Tibial nerve (tissue), 4 donors: ENCODE measurements at regions not wholly inside any gene's neighbourhood (a gene's known extent, or its start where the extent isn't known, plus 50 kb on each side); places are given as distances from the start of the nearest gene placed in this dataset.

Experiments
- DNase-seq, 2 donors: peaks; one replicate each; pipeline ENCODE4 v3.0.0-alpha.2; 2019; ENCODE audit warnings: low spot score in 2 of 2
- H3K27ac ChIP-seq, 4 donors: fragments of 200-600 bp; sonication (generic) in 3 of 4; one replicate each; pipeline ENCODE4 v1.5.1; 2017 to 2019; ENCODE audit warnings: mild to moderate bottlenecking in 1 of 4
- H3K27me3 ChIP-seq, 2 donors: fragments of 200-600 bp; sonication (generic) in 1 of 2; one replicate each; pipeline versions ENCODE4 v1.5.1 to v1.6.0; 2017 to 2019
- H3K36me3 ChIP-seq, 3 donors: fragments of 200-600 bp; sonication (generic); one replicate each; pipeline ENCODE4 v1.5.1; 2018 to 2019
- H3K4me1 ChIP-seq, 4 donors: fragments of 200-600 bp; sonication (generic) in 3 of 4; one replicate each; pipeline ENCODE4 v1.5.1; 2017 to 2019
- H3K4me3 ChIP-seq, 4 donors: fragments of 200-600 bp; sonication (generic) in 3 of 4; one replicate each; pipeline ENCODE4 v1.5.1; 2017 to 2019; ENCODE audit warnings: mild to moderate bottlenecking in 1 of 4, moderate library complexity in 1 of 4
- H3K9me3 ChIP-seq, 4 donors: fragments of 200-600 bp; sonication (generic) in 3 of 4; one replicate each; pipeline ENCODE4 v1.5.1; 2017 to 2019
- CTCF ChIP-seq, 5 experiments: fragments of 200-600 bp in 3 of 5; fragments of 450-650 bp in 2 of 5; sonication (generic) in 3 of 5; IDR thresholded peaks; one replicate each; pipeline ENCODE4 v1.5.1; 2016 to 2019; ENCODE audit warnings: antibody characterized with exemption in 5 of 5, mild to moderate bottlenecking in 3 of 5, moderate library complexity in 2 of 5
- EP300 ChIP-seq, 2 donors: sonication (generic); formaldehyde crosslinking; IDR thresholded peaks; one replicate each; pipeline ENCODE4 v1.6.1; 2017; ENCODE audit warnings: antibody characterized with exemption in 2 of 2, mild to moderate bottlenecking in 1 of 2
- POLR2A ChIP-seq, 2 donors: fragments of 450-650 bp; IDR thresholded peaks; one replicate each; pipeline ENCODE4 v1.6.1; 2017; ENCODE audit warnings: antibody characterized with exemption in 2 of 2, mild to moderate bottlenecking in 2 of 2, moderate library complexity in 2 of 2
- whole genome bisulfite sequencing, 2 donors: methylation state at CpG; one replicate each; pipeline ENCODE4 v1.1.5; 2018; 5-methylcytosine and 5-hydroxymethylcytosine counted together

GRCh38 chr13:21825186-21825585, 154.3 kb downstream of the FGF9 start:
- H3K9me3 ChIP-seq: no peaks in the 10 kb centered on the region
- H3K4me1 ChIP-seq: peaks cover 0 to 5% (median 0%) of the 10 kb centered on the region in 4 donors
- WGBS, 2 donors: 74 to 76% methylated on average over 6 of the region's 6 CpGs
- no peak overlapping the region for H3K4me3 ChIP-seq
- H3K27me3 ChIP-seq: no peaks in the 10 kb centered on the region
- no peak for DNase-seq
- no peak overlapping the region for H3K27ac ChIP-seq
- H3K36me3 ChIP-seq: no peaks in the 10 kb centered on the region
- TF ChIP-seq POLR2A (IDR thresholded peaks at IDR 0.05): no peak
- TF ChIP-seq CTCF (IDR thresholded peaks at IDR 0.05): no peak
- TF ChIP-seq EP300 (IDR thresholded peaks at IDR 0.05): no peak

DNA sequence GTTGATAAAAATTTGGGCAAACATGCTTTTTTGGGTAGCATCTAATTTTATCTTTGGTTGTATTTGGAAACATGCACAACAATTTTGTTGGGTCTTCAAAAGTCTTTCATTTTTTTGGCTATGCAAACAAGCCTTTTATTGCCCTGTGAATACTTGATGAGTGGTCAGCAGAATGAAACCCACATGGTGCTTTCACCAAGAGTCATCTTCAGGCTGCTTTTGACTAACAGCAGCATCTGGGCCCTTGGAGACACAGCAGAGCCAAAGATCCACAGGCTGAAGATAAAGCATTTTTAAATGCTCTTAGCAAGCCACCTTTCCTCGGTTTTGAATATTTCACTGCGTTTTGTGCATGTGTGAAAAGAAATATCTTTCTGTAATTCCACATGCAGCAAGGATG, 154.9 kb downstream of the FGF9 start:
- DNase-seq: no peak
- no peaks in the 10 kb centered on the region for H3K36me3 ChIP-seq
- no peak overlapping the region for H3K4me3 ChIP-seq
- WGBS, 2 donors: 44 to 54% methylated on average over 2 of the region's 2 CpGs
- no peaks in the 10 kb centered on the region for H3K9me3 ChIP-seq
- TF ChIP-seq POLR2A (IDR thresholded peaks at IDR 0.05): no peak
- no peak for TF ChIP-seq CTCF (IDR thresholded peaks at IDR 0.05)
- TF ChIP-seq EP300 (IDR thresholded peaks at IDR 0.05): no peak
- H3K4me1 ChIP-seq: peaks cover 0 to 5% (median 0%) of the 10 kb centered on the region in 4 donors
- H3K27ac ChIP-seq: no peak overlapping the region
- H3K27me3 ChIP-seq: no peaks in the 10 kb centered on the region

GRCh38 chr13:21826214-21827015, 155.5 kb downstream of the FGF9 start:
- Histone ChIP-seq H3K36me3 (no peaks in the 10 kb centered on the region), H3K27ac (no peak overlapping the region), H3K4me1 (peaks cover 0 to 5% (median 0%) of the 10 kb centered on the region in 4 donors), H3K27me3 (no peaks in the 10 kb centered on the region), H3K9me3 (no peaks in the 10 kb centered on the region), H3K4me3 (no peak overlapping the region)
- DNase-seq: no peak
- WGBS, 2 donors: 48 to 51% methylated on average over 3 of the region's 3 CpGs
- TF ChIP-seq POLR2A (IDR thresholded peaks at IDR 0.05) (no peak), CTCF (IDR thresholded peaks at IDR 0.05) (no peak), EP300 (IDR thresholded peaks at IDR 0.05) (no peak)

GRCh38 chr13:21831654-21832324, 160.9 kb downstream of the FGF9 start:
- TF ChIP-seq EP300 (IDR thresholded peaks at IDR 0.05) (no peak), CTCF (IDR thresholded peaks at IDR 0.05) (no peak), POLR2A (IDR thresholded peaks at IDR 0.05) (no peak)
- DNase-seq: no peak
- 85 to 86% methylated on average over 13 of the region's 13 CpGs for WGBS, 2 donors
- H3K27me3 ChIP-seq: no peaks in the 10 kb centered on the region
- H3K4me3 ChIP-seq: no peak overlapping the region
- H3K9me3 ChIP-seq: no peaks in the 10 kb centered on the region
- H3K4me1 ChIP-seq: no peaks in the 10 kb centered on the region
- H3K27ac ChIP-seq: no peak overlapping the region
- no peaks in the 10 kb centered on the region for H3K36me3 ChIP-seq

DNA sequence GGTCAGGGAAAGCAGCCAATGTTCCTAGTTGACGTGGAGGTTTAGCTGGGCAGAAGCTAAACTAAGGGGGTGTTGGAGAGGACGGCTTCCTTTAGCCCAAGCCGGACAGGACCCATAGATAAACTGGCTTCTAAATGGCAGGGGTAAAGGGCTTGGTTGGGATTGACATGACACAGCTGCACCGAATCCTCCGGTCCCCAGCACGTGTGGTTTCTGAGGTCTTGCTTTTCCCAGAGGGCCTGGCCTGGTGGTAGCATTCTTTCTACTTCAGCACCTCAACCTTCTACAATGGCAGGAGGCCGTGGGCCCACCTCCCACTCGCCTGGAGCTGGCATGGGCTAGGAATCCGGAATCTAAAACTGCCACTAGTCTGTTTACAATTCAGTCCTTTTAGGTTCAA, 163.0 kb downstream of the FGF9 start:
- no peaks in the 10 kb centered on the region for H3K36me3 ChIP-seq
- H3K4me3 ChIP-seq: no peak overlapping the region
- WGBS, 2 donors: 69 to 74% methylated on average over 9 of the region's 9 CpGs
- TF ChIP-seq POLR2A (IDR thresholded peaks at IDR 0.05): no peak
- no peak for TF ChIP-seq CTCF (IDR thresholded peaks at IDR 0.05)
- TF ChIP-seq EP300 (IDR thresholded peaks at IDR 0.05): no peak
- H3K27me3 ChIP-seq: no peaks in the 10 kb centered on the region
- no peak overlapping the region for H3K27ac ChIP-seq
- DNase-seq: no peak
- H3K4me1 ChIP-seq: peaks cover 0 to 15% (median under 1%) of the 10 kb centered on the region in 4 donors
- H3K9me3 ChIP-seq: no peaks in the 10 kb centered on the region
